Central memory CD4-positive, alpha-beta T cell (primary cell): ENCODE measurements at regions not wholly inside any gene's neighbourhood (a gene's known extent, or its start where the extent isn't known, plus 50 kb on each side); places are given as distances from the start of the nearest gene placed in this dataset.
A peak's percentile ranks its signal among the peaks of the same experiment; 100 is the strongest.

Source experiments
- DNase-seq: peaks from one replicate; pipeline ENCODE4 v3.0.0; 2022

GRCh38 chrX:69110116-69110530 lies 55.1 kb downstream of the PJA1 start:
- no peak for DNase-seq

DNA sequence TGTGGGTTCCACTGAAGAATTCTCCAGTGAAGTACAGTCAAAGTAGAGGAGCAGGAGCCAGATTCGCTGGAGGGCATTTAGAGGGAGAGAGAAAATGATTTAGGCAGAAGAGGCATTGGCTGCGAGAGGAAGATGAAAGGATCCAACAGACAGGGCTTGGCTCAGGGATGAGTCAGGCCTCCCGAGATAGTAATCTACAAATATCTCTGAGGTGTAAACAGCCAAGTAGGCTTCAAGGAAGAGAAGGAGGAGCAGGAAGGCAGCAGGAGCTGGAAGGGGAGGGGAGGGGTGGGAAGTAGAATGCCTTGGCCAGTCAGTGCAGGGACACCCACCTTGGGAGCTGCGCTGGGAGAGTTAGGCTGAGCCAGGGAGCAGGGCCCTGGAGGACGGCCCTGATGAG lies 55.5 kb downstream of the PJA1 start:
- DNase-seq = no peak

DNA sequence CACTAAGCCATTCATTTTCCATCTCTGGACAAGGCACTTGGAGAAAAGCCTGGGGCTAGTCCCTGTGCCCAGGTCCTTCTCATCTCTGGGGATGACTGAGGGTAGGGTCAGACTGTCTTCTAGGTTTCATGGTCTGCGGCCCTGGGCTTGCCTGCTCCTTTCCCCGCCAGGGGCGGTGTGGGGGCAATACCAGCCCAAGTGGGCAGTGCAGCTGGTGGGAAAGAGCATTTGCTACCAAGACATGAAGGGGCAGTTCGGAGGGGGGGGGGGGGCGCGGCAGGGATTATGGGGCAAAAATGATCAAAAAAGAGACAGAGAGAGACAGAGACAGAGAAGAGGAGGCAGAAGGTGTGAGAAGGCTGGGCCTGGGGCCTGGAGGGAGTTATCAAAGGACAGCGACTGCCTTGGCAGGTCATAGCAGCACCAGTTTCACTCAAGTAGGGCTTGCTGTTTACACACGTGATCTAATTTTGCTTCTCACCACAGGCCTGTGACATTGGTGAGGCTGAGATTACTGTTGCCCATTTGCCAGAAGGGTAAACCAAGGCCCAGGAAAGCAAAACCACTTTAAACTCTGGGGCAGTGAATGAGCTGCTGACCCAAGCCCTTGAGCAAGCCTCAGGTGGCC lies 56.1 kb downstream of the PJA1 start:
- no peak for DNase-seq

GRCh38 chrX:69107747-69108401 lies 57.4 kb downstream of the PJA1 start:
- no peak for DNase-seq

DNA sequence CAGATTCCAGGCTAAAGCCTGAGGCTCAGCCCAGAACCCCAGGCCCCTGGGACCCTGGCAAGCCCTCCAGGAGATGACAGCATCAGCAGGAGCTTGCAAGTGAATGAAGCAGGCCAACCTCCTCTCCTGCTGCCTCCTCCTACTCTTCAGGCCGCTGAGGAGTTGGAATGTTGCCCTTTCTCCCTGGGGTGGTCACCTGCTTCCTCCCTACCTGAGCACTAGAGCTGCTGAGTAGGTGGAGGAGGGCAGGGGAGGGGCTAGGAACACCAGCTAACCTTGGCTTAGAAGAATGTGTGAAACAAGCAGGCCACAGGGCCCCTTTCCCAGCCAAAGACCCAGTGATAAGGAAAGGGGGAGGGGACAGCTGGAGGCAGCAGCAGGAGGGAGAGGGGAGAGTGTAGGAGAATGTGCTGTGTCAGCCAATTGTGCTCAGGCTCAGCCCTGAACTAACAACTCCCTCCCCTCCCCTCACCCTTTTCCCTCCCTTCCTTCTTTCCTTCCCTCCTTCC lies 58.0 kb downstream of the PJA1 start:
- DNase-seq = no peak

- no peak for DNase-seq
These were observed 60.4 kb downstream of the PJA1 start for GRCh38 chrX:69104756-69105434.

DNA sequence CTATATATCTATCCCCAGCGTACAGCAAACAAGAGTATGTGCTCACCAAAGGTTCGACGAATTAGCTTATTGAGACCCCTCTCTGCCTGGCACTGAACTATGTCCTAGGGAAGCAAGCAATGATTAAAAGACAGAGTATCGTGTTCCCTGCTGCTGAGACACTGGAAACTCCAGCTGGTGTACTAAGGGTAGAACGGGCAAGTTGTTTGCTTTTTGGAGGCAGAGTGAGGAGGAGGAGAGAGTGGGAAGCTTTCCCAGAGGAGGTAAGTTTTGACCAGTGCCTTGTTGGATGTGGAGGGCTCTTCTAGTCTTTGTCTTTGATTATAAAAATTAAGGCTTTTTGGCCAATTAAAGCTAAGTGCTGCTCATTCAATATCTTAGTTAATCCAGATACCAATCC lies 61.7 kb downstream of the PJA1 start:
- no peak for DNase-seq

DNA sequence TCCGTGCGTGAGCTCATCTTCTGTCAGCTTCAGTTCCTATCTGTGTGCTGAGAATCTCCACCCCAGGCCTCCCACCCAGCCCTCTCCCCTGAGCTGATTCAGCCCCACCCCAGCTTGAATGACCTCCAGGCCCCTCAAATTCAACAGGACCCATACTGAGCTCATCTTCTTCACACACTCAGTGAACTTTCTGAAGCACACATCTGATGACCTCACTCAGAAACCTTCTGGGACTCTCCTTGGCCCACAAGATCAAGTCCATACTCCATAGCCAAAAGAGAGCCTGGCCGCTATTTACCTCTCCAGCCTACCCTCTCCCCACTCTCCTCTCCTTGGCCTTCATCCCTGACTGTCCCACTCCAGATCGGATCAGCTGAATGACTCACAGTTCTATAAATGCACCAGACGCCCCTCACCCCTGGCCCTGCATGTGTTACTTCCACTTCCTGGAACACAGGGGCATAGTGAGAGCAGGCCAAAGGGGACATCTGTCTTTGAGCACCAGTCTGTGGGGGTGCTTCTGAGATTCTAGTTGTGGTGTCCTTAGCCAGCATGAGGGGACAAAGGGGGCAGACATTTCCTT lies 62.5 kb downstream of the PJA1 start:
- no peak for DNase-seq

DNA sequence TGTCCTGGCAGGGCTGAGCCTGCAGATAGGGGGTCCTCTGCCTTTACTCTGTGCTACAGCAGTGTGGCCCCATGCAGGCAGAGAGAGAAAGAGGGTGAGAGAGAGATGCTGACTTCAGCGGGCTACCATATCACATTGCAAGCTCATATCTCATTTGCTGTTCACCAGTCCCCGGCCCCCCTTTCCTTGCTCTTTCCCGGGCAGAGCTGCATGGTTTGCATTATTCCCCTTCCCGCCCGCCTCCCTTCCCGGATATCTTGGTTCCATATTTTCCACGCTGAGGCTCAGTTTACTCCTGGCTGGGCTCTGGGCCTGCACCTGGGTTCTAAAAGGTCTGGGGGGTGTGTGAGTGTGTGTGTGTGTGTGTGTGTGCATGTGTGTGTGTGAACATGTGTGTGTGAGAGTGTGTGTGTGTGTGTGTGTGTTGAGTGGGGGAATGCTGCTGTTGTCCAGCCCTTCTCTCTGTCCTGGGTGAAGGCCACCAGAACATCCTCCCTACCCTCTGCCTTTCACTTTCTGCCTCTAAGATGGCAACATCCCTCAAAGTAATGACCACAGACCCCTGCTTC lies 63.5 kb downstream of the PJA1 start:
- no peak for DNase-seq

- no peak for DNase-seq
These were observed 64.8 kb downstream of the PJA1 start for GRCh38 chrX:69100478-69100877.

DNA sequence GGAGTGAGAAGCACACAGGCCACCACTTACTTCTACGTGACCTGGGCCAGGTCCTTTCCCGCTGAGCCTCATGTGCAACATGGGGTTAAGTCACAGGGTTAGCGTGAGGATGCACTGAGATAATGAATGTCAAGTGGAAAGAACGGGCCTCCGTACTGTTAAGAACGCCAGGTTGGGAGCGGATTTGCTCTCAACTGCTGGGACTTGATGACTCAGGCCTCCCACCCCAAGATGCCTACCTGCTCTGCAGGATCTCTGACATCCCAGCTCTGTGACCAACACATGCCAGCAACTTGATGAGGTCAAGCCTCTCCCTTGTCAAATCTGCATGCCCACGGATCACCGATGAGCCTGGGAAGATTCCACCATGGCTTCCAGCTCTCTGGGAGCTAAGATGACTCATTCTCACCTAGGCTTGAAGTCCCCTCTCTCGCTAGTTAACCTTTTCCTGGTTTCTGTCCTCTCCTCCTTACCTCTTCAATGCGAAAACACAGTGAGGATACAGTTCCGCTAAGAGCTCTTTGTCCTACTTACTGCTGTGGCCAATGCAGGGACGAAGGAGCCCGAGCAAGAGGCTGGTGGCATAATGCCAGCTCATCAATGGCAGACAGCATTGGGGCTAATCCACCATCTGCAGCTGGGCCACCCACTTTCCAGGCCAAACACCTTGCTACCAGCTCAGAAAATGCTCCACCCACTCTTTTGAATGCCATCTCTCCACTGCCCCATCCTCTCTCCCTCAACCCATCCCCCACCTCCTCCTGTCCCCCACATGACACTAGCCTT lies 67.6 kb downstream of the PJA1 start:
- DNase-seq = no peak

- DNase-seq = no peak
These were observed 68.3 kb downstream of the PJA1 start for GRCh38 chrX:69096963-69097362.

GRCh38 chrX:69094977-69095669 lies 70.1 kb downstream of the PJA1 start:
- DNase-seq = no peak

- DNase-seq = peak; percentile 17
These were observed 71.0 kb downstream of the PJA1 start for GRCh38 chrX:69093960-69094871.

DNA sequence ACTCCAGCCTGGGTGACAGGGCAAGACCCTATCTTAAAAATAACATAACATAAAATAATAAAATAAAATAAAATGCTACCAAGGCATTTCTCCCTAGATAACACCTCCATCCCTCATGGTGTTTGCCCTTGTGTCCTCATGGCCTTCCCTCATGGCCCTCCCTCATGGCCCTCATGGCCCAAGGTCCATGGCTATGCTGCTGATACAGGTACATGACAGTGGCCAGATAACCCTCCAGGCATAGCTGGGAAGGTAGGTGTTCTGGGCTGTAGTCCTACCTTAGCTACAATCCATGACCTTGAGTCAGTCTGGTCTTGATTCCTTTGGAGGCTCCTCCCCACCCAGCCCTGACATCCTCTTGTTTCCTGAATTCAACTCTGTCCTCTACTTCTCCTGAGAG lies 75.2 kb downstream of the PJA1 start:
- DNase-seq = no peak

- DNase-seq = no peak
These were observed 76.0 kb downstream of the PJA1 start for GRCh38 chrX:69089203-69089602.

DNA sequence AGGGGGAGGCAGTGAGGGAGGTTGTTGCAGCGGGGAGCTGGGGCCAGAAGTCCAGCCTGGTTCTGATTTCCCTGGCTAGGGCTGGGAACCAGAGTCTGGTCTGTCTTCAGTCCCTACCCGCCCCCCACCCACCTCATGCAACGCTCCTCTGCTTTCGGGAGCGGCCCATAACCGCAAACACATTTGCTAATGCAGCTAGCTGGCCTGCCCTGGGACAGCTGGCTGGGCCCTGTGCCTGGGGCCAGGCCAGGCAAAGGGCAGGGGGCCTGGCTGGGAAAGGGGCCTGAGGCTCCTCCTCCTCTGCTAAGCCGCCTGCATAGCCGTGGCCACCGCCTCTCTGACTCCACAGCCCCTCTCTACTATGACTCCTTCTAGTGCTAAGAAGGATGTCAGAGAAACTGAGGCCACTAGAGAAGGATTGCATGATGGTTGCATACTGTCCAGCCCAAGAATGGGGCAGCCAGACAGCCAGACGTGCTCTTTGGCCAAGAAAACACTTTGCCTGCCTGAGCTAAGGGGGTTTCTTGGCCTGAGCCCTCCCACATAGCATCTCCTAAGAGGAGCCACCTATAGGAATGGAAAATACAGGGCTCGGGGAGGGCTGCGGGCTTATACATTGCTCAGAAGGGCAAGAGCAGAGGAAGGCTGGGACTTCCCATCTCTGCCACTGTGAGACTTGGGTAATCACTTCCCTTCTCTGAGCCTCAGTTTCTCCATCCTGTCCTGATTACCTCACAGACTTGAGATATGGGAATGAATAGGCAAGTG lies 76.9 kb downstream of the PJA1 start:
- DNase-seq = no peak

GRCh38 chrX:69085826-69086225 lies 79.4 kb downstream of the PJA1 start:
- DNase-seq = no peak

DNA sequence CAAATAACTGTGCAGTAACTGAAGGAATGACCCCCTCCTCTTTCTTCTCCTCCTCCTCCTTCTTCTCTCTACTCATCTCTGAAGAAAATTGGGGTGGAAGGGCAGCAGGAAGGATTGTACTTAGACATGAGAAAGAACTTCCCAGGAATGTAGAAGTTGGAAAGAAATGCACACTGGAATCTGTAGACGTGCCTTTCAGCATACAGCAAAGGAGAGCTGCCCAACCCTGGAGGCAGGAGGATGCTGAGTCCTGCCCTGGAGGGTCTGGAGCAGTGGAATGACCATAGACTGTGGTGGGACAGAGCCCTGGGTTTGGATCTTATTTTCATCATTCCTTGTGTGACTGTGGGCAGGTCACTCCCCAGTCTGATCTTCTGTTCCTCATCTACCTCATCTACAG lies 80.1 kb downstream of the PJA1 start:
- DNase-seq = no peak

DNA sequence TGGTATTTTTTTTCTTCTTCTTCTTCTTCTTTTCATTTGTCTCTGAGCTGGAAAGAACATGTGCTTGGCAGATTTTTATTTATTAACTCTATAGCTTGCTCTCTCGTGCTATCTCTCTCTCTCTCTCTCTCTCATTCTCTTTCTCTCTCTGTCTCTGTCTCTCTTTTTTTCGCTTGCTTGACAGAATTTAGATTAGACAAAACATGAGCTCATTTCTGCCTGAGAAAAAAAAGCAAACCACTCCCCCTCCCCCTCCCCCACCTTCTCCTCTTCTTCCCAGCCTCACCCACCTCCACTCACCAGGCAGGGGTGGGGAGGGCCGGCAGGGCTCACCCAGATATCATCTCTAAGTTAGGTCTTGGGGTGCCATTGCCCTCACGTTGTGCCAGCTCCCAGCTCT lies 81.5 kb downstream of the PJA1 start:
- DNase-seq = no peak
